ENCODE measurements at regions not wholly inside any gene's neighbourhood (a gene's known extent, or its start where the extent isn't known, plus 50 kb on each side); places are given as distances from the start of the nearest gene placed in this dataset.
"Not testable (repeated sequence)": the region's sequence is repeated elsewhere in the genome, so short reads cannot be mapped to it uniquely, and the experiment has no call there.

GRCh38 chr21:5091274-5091673 is 5430.1 kb upstream of the TPTE start:
- intact Hi-C loops (cut with DNase I, micrococcal nuclease); DNase-seq: not testable (repeated sequence)
- peak; percentile 88 for ATAC-seq

- DNase-seq; intact Hi-C loops (cut with DNase I, micrococcal nuclease); ATAC-seq: not testable (repeated sequence)
These were observed 5425.8 kb upstream of the TPTE start for GRCh38 chr21:5095628-5096027.

GRCh38 chr21:5098010-5098743 is 5423.2 kb upstream of the TPTE start:
- ATAC-seq = peak; percentile 54
- DNase-seq = peak; percentile 18 to 20
- intact Hi-C loops (cut with DNase I, micrococcal nuclease) = not testable (repeated sequence)

DNA sequence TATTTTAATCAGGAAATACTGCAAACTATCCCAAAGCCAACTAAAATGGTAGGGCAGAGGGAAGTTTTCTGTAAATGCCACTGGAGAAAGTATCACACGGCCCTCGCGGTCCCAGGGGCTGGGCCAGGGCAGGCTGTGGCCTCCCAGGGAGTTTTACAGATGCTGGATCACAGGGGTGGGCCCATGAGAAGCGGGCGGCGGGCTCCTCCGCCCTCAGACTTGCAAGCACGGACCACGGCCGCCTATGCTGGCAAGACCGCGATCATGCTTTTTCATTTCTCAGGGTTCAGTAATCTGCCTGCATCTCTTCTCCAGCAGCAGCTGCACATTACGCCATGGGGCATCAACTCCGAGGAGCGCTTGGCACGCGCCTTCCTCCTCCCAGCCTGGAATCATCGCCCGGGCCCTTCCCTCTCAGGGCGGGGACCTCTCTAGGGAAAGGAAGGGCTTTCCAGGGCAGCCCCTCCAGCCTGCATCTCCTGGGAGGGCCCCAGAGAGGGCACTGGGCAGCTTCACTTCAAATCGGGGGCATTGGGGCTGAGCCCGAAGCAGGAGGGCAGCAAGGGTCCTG is 5420.7 kb upstream of the TPTE start:
- ATAC-seq = peak; percentile 45
- intact Hi-C loops (cut with DNase I, micrococcal nuclease) = not testable (repeated sequence)

DNA sequence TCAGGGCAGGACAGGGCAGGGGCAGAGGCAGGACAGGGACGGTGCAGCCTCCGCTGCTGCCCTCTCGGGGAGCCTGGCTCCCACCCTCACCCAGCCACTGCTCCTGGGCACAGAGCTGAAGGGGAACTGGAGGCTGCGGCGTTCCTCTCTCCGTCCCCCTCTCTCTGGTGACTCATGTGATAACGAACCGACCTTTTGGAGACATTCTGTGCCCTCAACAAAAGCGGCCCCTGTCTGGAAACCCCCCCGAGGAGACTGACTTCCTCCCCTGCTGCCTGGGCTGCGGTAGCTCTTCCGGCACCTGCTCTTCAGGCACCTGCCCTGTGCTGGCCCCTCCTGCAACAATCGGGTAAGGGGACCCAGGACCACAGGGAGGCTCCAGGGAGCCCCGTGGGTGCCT is 5419.6 kb upstream of the TPTE start:
- DNase-seq (peak; percentile 43 to 60), ATAC-seq (peak; percentile 35)
- intact Hi-C loops (cut with DNase I, micrococcal nuclease) = not testable (repeated sequence)

More for the DNA sequence above, 5420.7 kb upstream of the TPTE start:
- DNase-seq = not testable (repeated sequence)

- intact Hi-C loops (cut with DNase I, micrococcal nuclease); ATAC-seq: not testable (repeated sequence)
- peak; percentile 13 to 21 for DNase-seq
These were observed 5417.4 kb upstream of the TPTE start for GRCh38 chr21:5103880-5104561.

DNA sequence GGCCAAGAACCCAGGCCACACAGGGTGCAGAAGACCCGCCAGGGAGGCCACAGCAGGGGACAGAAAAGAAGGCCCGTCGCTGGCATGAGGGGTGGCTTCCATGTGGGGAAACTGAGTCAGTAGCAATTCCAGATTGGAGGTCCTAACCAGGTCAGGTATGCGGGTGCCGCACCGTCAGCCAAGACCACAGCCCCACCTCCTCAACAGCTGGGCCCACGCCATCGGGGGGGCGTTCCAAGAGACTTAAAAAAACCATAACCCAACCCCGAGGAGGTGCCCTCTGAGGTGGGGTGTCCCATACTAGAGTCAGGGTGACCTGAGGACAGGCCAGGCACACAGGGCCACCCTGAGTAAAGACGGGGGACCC is 5416.8 kb upstream of the TPTE start:
- intact Hi-C loops (cut with DNase I, micrococcal nuclease); ATAC-seq: not testable (repeated sequence)

DNA sequence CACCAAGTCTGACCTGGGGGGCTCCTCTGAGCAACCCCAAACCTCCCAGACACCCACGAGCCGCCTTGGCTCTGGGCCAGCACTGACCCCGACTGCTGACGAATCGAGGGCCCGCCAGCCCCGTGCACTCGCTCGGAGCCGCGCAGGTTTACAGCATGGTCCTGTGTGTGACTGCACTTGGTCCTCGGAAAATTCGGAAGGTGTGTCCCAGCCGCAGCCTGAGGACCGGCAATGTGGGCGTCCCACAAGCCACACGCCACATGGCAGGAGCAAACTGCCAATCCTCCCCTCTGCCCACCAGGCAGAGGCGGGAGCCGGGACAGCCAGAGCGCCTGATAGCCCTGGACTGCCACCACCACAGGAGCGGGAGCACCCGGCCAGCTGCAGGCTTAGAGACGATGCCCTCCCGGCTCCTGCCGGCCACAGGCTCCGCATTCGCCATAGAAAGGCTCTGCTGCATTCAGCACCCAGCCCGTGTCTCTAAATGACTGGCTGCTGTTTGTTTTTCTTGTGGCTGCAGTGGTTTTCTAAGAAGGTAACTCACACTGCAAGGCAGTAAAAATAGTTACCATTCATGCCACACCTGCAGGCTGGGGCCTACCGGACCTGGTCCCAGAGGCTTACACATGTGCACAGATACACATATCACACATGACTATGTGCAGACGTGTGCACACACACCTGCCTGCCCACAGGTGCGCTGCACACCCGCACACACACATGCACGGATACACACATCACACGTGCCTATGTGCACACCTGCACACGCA is 5415.3 kb upstream of the TPTE start:
- intact Hi-C loops (cut with DNase I, micrococcal nuclease) = not testable (repeated sequence)
- peak; percentile 55 for ATAC-seq
- DNase-seq = peak; percentile 13 to 18

More for the DNA sequence above, 5416.8 kb upstream of the TPTE start:
- DNase-seq = peak in 1 of 2 donors; percentile 7

GRCh38 chr21:5106767-5107464 is 5414.5 kb upstream of the TPTE start:
- ATAC-seq (peak; percentile 16), DNase-seq (peak; percentile 5 to 14)
- intact Hi-C loops (cut with DNase I, micrococcal nuclease) = not testable (repeated sequence)

- DNase-seq; ATAC-seq; intact Hi-C loops (cut with DNase I, micrococcal nuclease): not testable (repeated sequence)
These were observed 5413.7 kb upstream of the TPTE start for GRCh38 chr21:5107637-5108036.

DNA sequence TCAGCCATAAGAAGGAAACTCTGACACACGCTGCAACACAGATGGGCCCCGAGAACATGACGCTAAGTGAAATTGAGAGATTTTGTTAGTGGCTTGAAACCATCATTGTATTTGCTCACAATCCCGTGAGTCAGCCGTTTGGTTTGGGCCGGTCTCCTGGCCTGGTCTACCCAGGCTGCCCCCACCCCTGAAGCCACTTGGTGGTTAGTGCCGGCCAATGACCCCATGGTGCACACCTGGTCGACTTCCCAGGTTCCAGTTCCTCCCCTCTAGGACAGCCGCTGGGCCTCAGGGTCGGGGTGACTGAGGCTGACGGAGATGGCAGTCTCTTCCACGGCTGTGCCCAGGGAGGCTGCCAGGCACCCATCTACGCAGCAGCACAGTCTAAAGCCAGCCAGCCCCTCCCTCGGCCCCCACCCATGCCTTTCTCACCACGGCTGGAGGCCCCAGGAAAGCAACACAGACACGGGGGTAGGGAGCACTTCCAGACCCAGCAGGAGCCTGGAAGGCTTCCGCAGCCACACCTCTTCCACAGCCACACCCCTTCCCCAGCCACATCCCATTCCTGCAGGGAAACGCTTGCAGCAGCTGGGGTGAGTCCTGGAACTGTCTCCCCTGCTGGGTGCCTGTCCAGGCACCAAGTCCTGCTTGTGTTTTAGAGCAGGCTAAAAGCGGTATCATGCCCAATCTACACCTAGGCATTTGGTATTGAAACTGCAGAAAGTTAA is 5413.2 kb upstream of the TPTE start:
- intact Hi-C loops (cut with DNase I, micrococcal nuclease) = not testable (repeated sequence)
- DNase-seq (peak; percentile 25 to 33), ATAC-seq (peak; percentile 82)

DNA sequence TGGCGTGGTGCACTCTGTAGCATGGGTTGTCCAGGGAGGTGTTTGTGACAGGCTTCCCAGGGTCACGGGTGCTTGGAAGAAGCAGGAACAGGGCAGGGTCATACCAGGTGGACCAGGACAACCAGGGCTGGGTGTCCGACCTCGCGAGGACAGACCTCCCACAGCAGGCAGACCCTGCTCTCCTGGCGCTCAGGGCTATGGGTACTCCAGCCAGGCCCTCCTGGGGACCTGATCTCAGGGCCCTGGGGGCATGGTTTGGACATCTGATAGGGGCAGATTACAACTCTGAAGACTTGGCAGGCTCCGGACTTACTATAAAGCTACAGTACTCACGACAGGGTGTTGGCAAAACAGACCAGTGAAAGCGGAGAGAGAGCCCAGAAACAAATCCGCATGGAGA is 5410.2 kb upstream of the TPTE start:
- intact Hi-C loops (cut with DNase I, micrococcal nuclease); ATAC-seq: not testable (repeated sequence)
- peak; percentile 4 to 18 for DNase-seq

- DNase-seq; ATAC-seq; intact Hi-C loops (cut with DNase I, micrococcal nuclease): not testable (repeated sequence)
These were observed 5408.3 kb upstream of the TPTE start for GRCh38 chr21:5113092-5113491.

DNA sequence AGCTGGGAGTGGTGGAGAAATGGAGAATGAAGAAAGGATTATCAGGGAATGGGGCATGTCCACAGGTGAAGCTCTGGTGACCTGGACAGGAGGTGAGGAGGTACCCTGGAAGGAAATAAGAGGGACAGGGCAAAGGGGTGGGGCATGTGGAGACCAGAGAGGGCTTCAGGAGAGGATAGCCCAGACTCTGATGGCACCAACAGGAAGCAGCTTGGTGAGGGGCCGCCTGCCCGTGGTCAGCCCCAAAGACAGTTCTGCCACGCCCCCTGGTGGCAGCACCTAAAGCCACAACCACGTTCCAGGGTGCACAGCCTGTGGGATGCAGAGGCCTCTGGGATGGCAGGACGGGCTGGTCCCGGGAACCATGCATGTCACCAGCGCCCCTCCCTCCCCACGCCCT is 5406.9 kb upstream of the TPTE start:
- intact Hi-C loops (cut with DNase I, micrococcal nuclease) = not testable (repeated sequence)
- ATAC-seq = peak; percentile 67
- DNase-seq = peak in 1 of 2 donors; percentile 19

GRCh38 chr21:5114893-5115645 is 5406.3 kb upstream of the TPTE start:
- ATAC-seq (peak; percentile 15), DNase-seq (peak in 1 of 2 donors; percentile 18)
- intact Hi-C loops (cut with DNase I, micrococcal nuclease) = not testable (repeated sequence)

DNA sequence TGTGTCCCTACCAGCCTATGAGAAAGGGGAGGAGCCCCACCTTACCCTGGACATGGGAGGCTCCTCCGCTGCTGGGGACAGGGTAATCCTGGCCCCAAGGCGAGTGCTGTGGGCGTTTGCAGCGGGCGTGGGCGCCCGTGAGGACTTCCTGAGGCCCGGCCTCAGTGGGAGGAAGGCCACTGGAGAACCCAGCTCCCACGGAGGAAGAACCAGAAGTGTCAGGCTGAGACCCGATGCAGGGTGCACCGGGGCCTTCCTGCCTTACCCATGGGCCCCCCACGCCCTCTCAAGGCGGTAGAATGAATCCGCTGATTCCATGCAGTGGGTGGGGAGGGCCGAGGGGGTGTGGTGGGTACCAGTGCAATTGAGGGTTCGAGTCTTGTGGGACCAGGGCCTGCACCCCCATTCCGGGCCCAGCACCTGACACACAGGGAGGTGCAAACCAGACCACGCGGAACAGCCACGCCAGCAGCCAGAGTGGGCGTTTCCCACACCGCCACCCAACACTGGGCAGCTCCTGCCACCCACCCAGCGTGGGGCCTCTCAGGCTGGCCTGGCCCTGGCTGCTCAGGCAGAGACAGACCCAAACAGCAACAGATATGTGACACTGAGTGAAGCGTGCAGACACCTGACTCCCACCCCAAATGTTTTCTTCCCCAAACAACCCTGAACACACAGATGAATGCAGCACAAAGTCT is 5405.6 kb upstream of the TPTE start:
- intact Hi-C loops (cut with DNase I, micrococcal nuclease) = not testable (repeated sequence)
- DNase-seq (peak in 1 of 2 donors; percentile 15), ATAC-seq (peak; percentile 8)
